ENCODE measurements at regions not wholly inside any gene's neighbourhood (a gene's known extent, or its start where the extent isn't known, plus 50 kb on each side); places are given as distances from the start of the nearest gene placed in this dataset.

DNA sequence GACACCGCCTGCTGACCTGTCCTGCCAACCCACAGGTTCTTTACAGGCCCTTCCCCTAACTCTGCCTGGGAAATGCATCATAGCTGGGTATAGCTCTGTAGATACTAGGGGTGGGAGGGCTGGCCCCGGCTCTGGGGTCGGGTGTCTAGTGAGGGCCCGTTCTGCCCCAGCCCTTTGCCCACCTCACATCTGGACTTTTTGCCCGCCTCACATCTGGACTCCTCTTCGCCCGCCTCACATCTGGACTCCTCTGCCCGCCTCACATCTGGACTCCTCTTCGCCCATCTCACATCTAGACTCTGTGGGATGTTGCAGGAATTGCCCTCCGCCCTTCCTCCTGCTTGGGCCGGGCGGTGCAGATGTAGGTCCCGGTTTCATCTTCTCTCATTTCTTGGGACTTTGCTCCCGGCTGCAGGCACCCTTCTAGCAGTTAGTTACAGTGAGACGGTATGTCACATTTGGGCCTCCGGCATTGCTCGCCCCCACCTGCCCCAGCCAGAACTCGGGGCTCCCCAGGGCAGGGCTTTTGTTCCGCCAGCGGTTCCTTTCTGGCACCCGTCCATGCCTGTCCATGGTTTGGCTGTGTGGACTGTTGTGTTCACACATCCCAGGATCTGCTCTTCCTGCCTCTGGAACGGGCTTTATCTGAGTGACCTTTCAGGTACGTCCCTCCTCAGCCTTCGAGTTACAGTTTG lies 1153.7 kb downstream of the BRD1 start:
- H3K9me2 ChIP-seq (replicated peaks; ENCODE audit: low read depth, low read length) = no peaks in the 10 kb centered on the region
- no peak overlapping the region for H3K4me3 ChIP-seq (ENCODE audit: low read length, poor library complexity, severe bottlenecking)
- H3K9me3 ChIP-seq (ENCODE audit: insufficient read depth, low read depth, low read length) = peaks cover 18% of the 10 kb centered on the region; the same call in 1 of the 2 replicates

DNA sequence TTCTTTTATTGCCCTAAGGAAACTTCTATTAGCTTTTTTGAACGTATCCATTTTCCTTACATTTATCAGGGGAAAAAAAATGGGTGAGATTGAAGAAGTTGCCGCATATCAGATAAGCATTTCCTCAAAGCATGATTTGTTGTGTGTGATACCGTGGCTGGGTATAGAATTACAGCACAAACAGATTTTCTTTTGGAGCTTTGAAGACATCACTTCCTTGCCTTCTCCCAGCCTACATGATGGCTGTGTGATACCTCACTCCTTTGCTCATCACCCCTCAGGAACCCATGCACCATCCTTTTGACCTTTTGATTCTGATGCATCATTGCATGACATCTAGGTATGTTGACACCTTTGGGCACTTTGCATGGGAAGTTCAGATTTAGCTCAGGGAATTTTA lies 1155.3 kb downstream of the BRD1 start:
- Histone ChIP-seq H3K9me3 (ENCODE audit: insufficient read depth, low read depth, low read length) (peaks cover 21% of the 10 kb centered on the region; the same call in 1 of the 2 replicates), H3K9ac (ENCODE audit: low read depth, low read length, poor library complexity, severe bottlenecking) (no peak overlapping the region), H3K4me2 (ENCODE audit: low read depth, low read length, poor library complexity, severe bottlenecking) (no peak overlapping the region), H3K9me2 (replicated peaks; ENCODE audit: low read depth, low read length) (no peaks in the 10 kb centered on the region), H3K27me3 (ENCODE audit: insufficient read depth, low read length, poor library complexity, severe bottlenecking) (no peaks in the 10 kb centered on the region), H3K4me1 (ENCODE audit: insufficient read depth, low read length, poor library complexity, severe bottlenecking) (no peaks in the 10 kb centered on the region), H3F3A (ENCODE audit: low read depth) (no peaks in the 10 kb centered on the region), H3K36me3 (ENCODE audit: insufficient read depth, low read length) (no peaks in the 10 kb centered on the region), H2AFZ (ENCODE audit: low read length) (no peak overlapping the region), H3K79me2 (ENCODE audit: insufficient read depth, low read length) (no peaks in the 10 kb centered on the region), H4K20me1 (ENCODE audit: insufficient read depth, low read length, poor library complexity, severe bottlenecking) (no peaks in the 10 kb centered on the region), H3K4me3 (ENCODE audit: low read length, poor library complexity, severe bottlenecking) (no peak overlapping the region)
- TF ChIP-seq, protein P1, sequence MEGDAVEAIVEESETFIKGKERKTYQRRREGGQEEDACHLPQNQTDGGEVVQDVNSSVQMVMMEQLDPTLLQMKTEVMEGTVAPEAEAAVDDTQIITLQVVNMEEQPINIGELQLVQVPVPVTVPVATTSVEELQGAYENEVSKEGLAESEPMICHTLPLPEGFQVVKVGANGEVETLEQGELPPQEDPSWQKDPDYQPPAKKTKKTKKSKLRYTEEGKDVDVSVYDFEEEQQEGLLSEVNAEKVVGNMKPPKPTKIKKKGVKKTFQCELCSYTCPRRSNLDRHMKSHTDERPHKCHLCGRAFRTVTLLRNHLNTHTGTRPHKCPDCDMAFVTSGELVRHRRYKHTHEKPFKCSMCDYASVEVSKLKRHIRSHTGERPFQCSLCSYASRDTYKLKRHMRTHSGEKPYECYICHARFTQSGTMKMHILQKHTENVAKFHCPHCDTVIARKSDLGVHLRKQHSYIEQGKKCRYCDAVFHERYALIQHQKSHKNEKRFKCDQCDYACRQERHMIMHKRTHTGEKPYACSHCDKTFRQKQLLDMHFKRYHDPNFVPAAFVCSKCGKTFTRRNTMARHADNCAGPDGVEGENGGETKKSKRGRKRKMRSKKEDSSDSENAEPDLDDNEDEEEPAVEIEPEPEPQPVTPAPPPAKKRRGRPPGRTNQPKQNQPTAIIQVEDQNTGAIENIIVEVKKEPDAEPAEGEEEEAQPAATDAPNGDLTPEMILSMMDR (conservative IDR thresholded peaks at IDR 0.05; ENCODE audit: low read length) = no peak
- no peak for TF ChIP-seq EZH2phosphoT487 (IDR thresholded peaks at IDR 0.05; ENCODE audit: borderline replicate concordance)

More for the DNA sequence above, 1153.7 kb downstream of the BRD1 start:
- Histone ChIP-seq H3K4me1 (ENCODE audit: insufficient read depth, low read length, poor library complexity, severe bottlenecking) (no peaks in the 10 kb centered on the region), H3F3A (ENCODE audit: low read depth) (no peaks in the 10 kb centered on the region), H2AFZ (ENCODE audit: low read length) (no peak overlapping the region), H3K4me2 (ENCODE audit: low read depth, low read length, poor library complexity, severe bottlenecking) (no peak overlapping the region), H3K79me2 (ENCODE audit: insufficient read depth, low read length) (no peaks in the 10 kb centered on the region), H3K9ac (ENCODE audit: low read depth, low read length, poor library complexity, severe bottlenecking) (no peak overlapping the region), H3K27me3 (ENCODE audit: insufficient read depth, low read length, poor library complexity, severe bottlenecking) (no peaks in the 10 kb centered on the region), H4K20me1 (ENCODE audit: insufficient read depth, low read length, poor library complexity, severe bottlenecking) (no peaks in the 10 kb centered on the region), H3K36me3 (ENCODE audit: insufficient read depth, low read length) (no peaks in the 10 kb centered on the region)
- TF ChIP-seq, protein P1 (conservative IDR thresholded peaks at IDR 0.05; ENCODE audit: low read length) = no peak
- TF ChIP-seq EZH2phosphoT487 (IDR thresholded peaks at IDR 0.05; ENCODE audit: borderline replicate concordance) = no peak

DNA sequence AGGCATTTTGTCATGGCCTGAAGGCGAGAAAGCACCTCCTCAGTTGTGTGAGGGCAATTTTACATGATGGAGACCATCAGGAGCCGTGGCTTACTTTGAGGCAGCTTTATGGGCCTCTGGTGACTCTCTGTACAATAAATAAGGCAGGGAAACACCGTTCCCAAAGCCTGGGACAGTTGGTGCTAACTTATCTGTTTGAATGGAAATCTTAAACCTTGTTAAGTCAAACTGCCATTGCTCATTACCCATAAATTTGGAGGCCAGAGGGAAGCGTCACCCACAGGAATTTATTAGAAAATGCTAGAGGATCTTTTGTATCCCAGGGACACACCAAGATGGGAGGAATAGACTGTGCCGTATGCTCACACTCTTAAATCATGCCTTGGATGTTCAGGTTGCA lies 1156.9 kb downstream of the BRD1 start:
- H3K36me3 ChIP-seq (ENCODE audit: insufficient read depth, low read length) = no peaks in the 10 kb centered on the region
- H3K9me2 ChIP-seq (replicated peaks; ENCODE audit: low read depth, low read length) = no peaks in the 10 kb centered on the region

More for the DNA sequence above, 1156.9 kb downstream of the BRD1 start:
- Histone ChIP-seq H3K79me2 (ENCODE audit: insufficient read depth, low read length) (no peaks in the 10 kb centered on the region), H2AFZ (ENCODE audit: low read length) (no peak overlapping the region), H3K27me3 (ENCODE audit: insufficient read depth, low read length, poor library complexity, severe bottlenecking) (no peaks in the 10 kb centered on the region), H3K4me2 (ENCODE audit: low read depth, low read length, poor library complexity, severe bottlenecking) (no peak overlapping the region), H3K9ac (ENCODE audit: low read depth, low read length, poor library complexity, severe bottlenecking) (no peak overlapping the region), H4K20me1 (ENCODE audit: insufficient read depth, low read length, poor library complexity, severe bottlenecking) (no peaks in the 10 kb centered on the region), H3K9me3 (ENCODE audit: insufficient read depth, low read depth, low read length) (peaks cover 21% of the 10 kb centered on the region; the same call in 1 of the 2 replicates), H3K4me3 (ENCODE audit: low read length, poor library complexity, severe bottlenecking) (no peak overlapping the region), H3F3A (ENCODE audit: low read depth) (no peaks in the 10 kb centered on the region), H3K4me1 (ENCODE audit: insufficient read depth, low read length, poor library complexity, severe bottlenecking) (no peaks in the 10 kb centered on the region)
- TF ChIP-seq, protein P1 (conservative IDR thresholded peaks at IDR 0.05; ENCODE audit: low read length) = no peak
- no peak for TF ChIP-seq EZH2phosphoT487 (IDR thresholded peaks at IDR 0.05; ENCODE audit: borderline replicate concordance)
